K562 (cell line): ENCODE measurements at regions not wholly inside any gene's neighbourhood (a gene's known extent, or its start where the extent isn't known, plus 50 kb on each side); places are given as distances from the start of the nearest gene placed in this dataset.

Source experiments
- ATAC-seq: fragments of 200-7000 bp; cut with Tn5 transposase; 3 replicates; pipeline ENCODE4 v1.9.1; 2020; ENCODE audit warnings: moderate library complexity
- BruUV-seq: library from RNA; stranded (reverse); fragments of 400-500 nt; replicated peaks from 2 replicates; lab custom pipeline; 2021; lab: Mats Ljungman, UMichigan
- CTCF ChIA-PET: fragments of 300-600 bp; formaldehyde crosslinking; extraction: SDS; loops from one replicate; lab custom pipeline; 2021; ENCODE audit warnings: low intra/inter-chr PET ratio; lab: Yijun Ruan, JAX
- POLR2A ChIA-PET: fragments of 300-600, 350-650 bp; sonication (Branson Sonifier 250); formaldehyde crosslinking; extraction: SDS; loops from one replicate; lab custom pipeline; 2021; ENCODE audit warnings: antibody characterized with exemption, inconsistent platforms; lab: Yijun Ruan, JAX
- DNase-seq, 4 experiments: peaks; one replicate each; pipeline versions ENCODE4 v3.0.0 to v3.0.0-alpha.2; 2011 to 2018; ENCODE audit warnings: low spot score in 3 of 4, mixed read lengths in 3 of 4; ENCODE audit errors: extremely low read depth in 1 of 4
- FAIRE-seq: peaks from 2 replicates; lab custom pipeline; 2011; peaks lifted over from hg19 to GRCh38; lab: Jason Lieb, UNC
- H2AFZ ChIP-seq: 2 replicates; pipeline ENCODE4 v1.6.0; 2011; ENCODE audit warnings: low read depth, low read length, control low read depth, inconsistent platforms
- H3K27ac ChIP-seq: fragments of 200-600 bp; 3 replicates; pipeline ENCODE4 v1.8.0; 2011; ENCODE audit warnings: low read depth, mild to moderate bottlenecking, control low read depth, inconsistent platforms, low read length, moderate library complexity, mixed read lengths; ENCODE audit errors: extremely low read depth
- H3K27me3 ChIP-seq, 2 experiments: fragments of 300-600 bp in 1 of 2; 2 replicates in 1 of 2; 3 replicates in 1 of 2; pipeline versions ENCODE4 v1.6.0 to v1.8.0; 2011; ENCODE audit warnings: inconsistent platforms in 2 of 2, low read length in 2 of 2, mild to moderate bottlenecking in 1 of 2, mixed read lengths in 1 of 2, moderate library complexity in 1 of 2; ENCODE audit not compliant: control insufficient read depth in 2 of 2, insufficient read depth in 2 of 2
- H3K36me3 ChIP-seq: fragments of 300-600 bp; 3 replicates; pipeline ENCODE4 v1.8.0; 2011; ENCODE audit warnings: mild to moderate bottlenecking, low read length, inconsistent platforms; ENCODE audit not compliant: control insufficient read depth, insufficient read depth
- H3K4me1 ChIP-seq, 2 experiments: fragments of 200-600 bp in 1 of 2; replicated peaks in 1 of 2; 2 replicates in 1 of 2; 3 replicates in 1 of 2; pipeline versions ENCODE4 v1.5.1 to v1.8.0; 2011; ENCODE audit warnings: inconsistent platforms in 2 of 2, low read length in 2 of 2, mild to moderate bottlenecking in 1 of 2, mixed read lengths in 1 of 2, moderate library complexity in 1 of 2; ENCODE audit not compliant: control insufficient read depth in 2 of 2, insufficient read depth in 2 of 2
- H3K4me2 ChIP-seq: 2 replicates; pipeline ENCODE4 v1.6.1; 2011; ENCODE audit warnings: low read length, control low read depth, inconsistent platforms, mixed read lengths; ENCODE audit not compliant: insufficient read depth
- H3K4me3 ChIP-seq: fragments of 200-600 bp; sonication (generic), shearing (Covaris generic); 2 replicates; pipeline ENCODE4 v1.5.1; 2016; ENCODE audit warnings: control low read depth, inconsistent platforms
- H3K79me2 ChIP-seq: fragments of 200-600 bp; 3 replicates; pipeline ENCODE4 v1.8.0; 2011; ENCODE audit warnings: low read length, inconsistent platforms; ENCODE audit not compliant: control insufficient read depth, insufficient read depth
- H3K9ac ChIP-seq, 2 experiments: 2 replicates each; pipeline versions ENCODE4 v1.6.0 to v1.6.1; 2011; ENCODE audit warnings: low read depth in 2 of 2, low read length in 2 of 2, control low read depth in 1 of 2, inconsistent platforms in 1 of 2, mild to moderate bottlenecking in 1 of 2, mixed read lengths in 1 of 2; ENCODE audit not compliant: insufficient read depth in 1 of 2
- H3K9me1 ChIP-seq: one replicate; pipeline ENCODE4 v1.6.0; 2011; ENCODE audit warnings: inconsistent platforms, mild to moderate bottlenecking, low read length, moderate library complexity; ENCODE audit not compliant: control insufficient read depth, insufficient read depth
- H3K9me3 ChIP-seq: replicated peaks from 2 replicates; pipeline ENCODE4 v1.5.1; 2011; ENCODE audit warnings: low read depth, low read length, inconsistent platforms; ENCODE audit not compliant: control insufficient read depth, insufficient read depth
- H4K20me1 ChIP-seq: replicated peaks from 2 replicates; pipeline ENCODE4 v1.6.1; 2011; ENCODE audit warnings: low read length, inconsistent platforms, mixed read lengths; ENCODE audit not compliant: control insufficient read depth, insufficient read depth
- BMI1 ChIP-seq: fragments of 150-350 bp; IDR thresholded peaks from 2 replicates; pipeline ENCODE4 v1.6.1; 2014; ENCODE audit warnings: low read length
- CREB1 ChIP-seq, 2 experiments: sonication (generic) in 1 of 2; formaldehyde crosslinking in 1 of 2; IDR thresholded peaks; 2 replicates each; pipeline versions ENCODE4 v1.6.1 to v1.8.0; 2012 to 2022; ENCODE audit warnings: inconsistent platforms in 1 of 2, mild to moderate bottlenecking in 1 of 2, missing genetic modification reagents in 1 of 2, moderate library complexity in 1 of 2
- DACH1 ChIP-seq: fragments of 450-650 bp; IDR thresholded peaks from 2 replicates; pipeline ENCODE4 v1.6.1; 2018; ENCODE audit not compliant: partially characterized antibody
- FOSL1 ChIP-seq: fragments of 200-800 bp; sonication (Bioruptor generic); conservative IDR thresholded peaks from 2 replicates; pipeline ENCODE4 v1.6.1; 2016; ENCODE audit warnings: missing genetic modification characterization, missing compliant biosample characterization
- HDAC8 ChIP-seq: fragments of 450-650 bp; IDR thresholded peaks from 2 replicates; pipeline ENCODE4 v1.6.1; 2016; ENCODE audit warnings: mild to moderate bottlenecking, missing genetic modification characterization, moderate library complexity, missing compliant biosample characterization
- MEIS2 ChIP-seq: fragments of 450-650 bp; IDR thresholded peaks from 2 replicates; pipeline ENCODE4 v1.6.1; 2014; ENCODE audit warnings: mild to moderate bottlenecking; ENCODE audit not compliant: partially characterized antibody
- MYNN ChIP-seq, 2 experiments: sonication (generic); formaldehyde crosslinking in 1 of 2; IDR thresholded peaks; 2 replicates each; pipeline versions ENCODE4 v1.5.0 to v1.6.1; 2016 to 2020; ENCODE audit warnings: antibody characterized with exemption in 1 of 2, missing genetic modification reagents in 1 of 2
- NBN ChIP-seq: fragments of 450-650 bp; IDR thresholded peaks from 2 replicates; pipeline ENCODE4 v1.6.1; 2016; ENCODE audit warnings: low read depth, mild to moderate bottlenecking
- RB1 ChIP-seq: fragments of 450-650 bp; IDR thresholded peaks from 2 replicates; pipeline ENCODE4 v1.6.1; 2017; ENCODE audit warnings: low read depth, mild to moderate bottlenecking
- SPI1 ChIP-seq: IDR thresholded peaks from 2 replicates; pipeline ENCODE4 v1.6.1; 2011; ENCODE audit warnings: low read depth, low read length, control low read depth, borderline replicate concordance
- TBL1XR1 ChIP-seq, 2 experiments: IDR thresholded peaks; 2 replicates each; pipeline ENCODE4 v1.6.1; 2012; ENCODE audit warnings: improper control_type of control experiment in 2 of 2, low read length in 2 of 2, mild to moderate bottlenecking in 1 of 2
- U2AF1 ChIP-seq: fragments of 200-400 bp; formaldehyde crosslinking; optimal IDR thresholded peaks from 2 replicates; pipeline ENCODE3; 2017; ENCODE audit warnings: mild to moderate bottlenecking, low read depth, low read length, moderate library complexity
- YY1 ChIP-seq, 3 experiments: IDR thresholded peaks; 2 replicates each; pipeline ENCODE4 v1.6.1; 2011; ENCODE audit warnings: low read length in 2 of 3, mild to moderate bottlenecking in 2 of 3, moderate library complexity in 2 of 3, borderline replicate concordance in 1 of 3, control low read depth in 1 of 3, low read depth in 1 of 3; ENCODE audit not compliant: insufficient read depth in 3 of 3, insufficient replicate concordance in 2 of 3, control insufficient read depth in 1 of 3, insufficient read length in 1 of 3; ENCODE audit errors: extremely low read depth in 1 of 3
- ZNF197 ChIP-seq: fragments of 200-800 bp; sonication (Bioruptor generic); IDR thresholded peaks from 2 replicates; pipeline ENCODE4 v1.6.1; 2016; ENCODE audit warnings: low read depth, missing genetic modification characterization, missing compliant biosample characterization
- ZNF232 ChIP-seq: sonication (generic); formaldehyde crosslinking; IDR thresholded peaks from 2 replicates; pipeline ENCODE4 v1.8.0; 2022; ENCODE audit warnings: mild to moderate bottlenecking, missing genetic modification reagents
- ZNF644 ChIP-seq: fragments of 200-800 bp; sonication (Bioruptor generic); IDR thresholded peaks from 2 replicates; pipeline ENCODE4 v1.6.1; 2016; ENCODE audit warnings: low read depth, missing genetic modification characterization, missing compliant biosample characterization
- ZNF778 ChIP-seq: fragments of 450-650 bp; formaldehyde crosslinking; IDR thresholded peaks from 2 replicates; pipeline ENCODE4 v1.4.0; 2020; ENCODE audit warnings: mild to moderate bottlenecking, moderate library complexity
- in situ Hi-C: fragments of 300-500 bp; cut with MboI; formaldehyde crosslinking; loops from 4 replicates; pipeline ENCODE4 v1.15.0; 2018; ENCODE audit warnings: inconsistent platforms, mixed read lengths
- intact Hi-C: fragments of 100-400 bp; cut with micrococcal nuclease; formaldehyde crosslinking; loops from 2 replicates; pipeline ENCODE4 v1.14.2; 2022
- TF ChIP-seq, protein P1 (sequence below): fragments of 200-800 bp; sonication (Bioruptor generic); IDR thresholded peaks from 2 replicates; pipeline ENCODE4 v1.6.1; 2017; ENCODE audit warnings: missing genetic modification characterization, missing compliant biosample characterization
- TF ChIP-seq, protein P2 (sequence below): fragments of 250-450 bp; sonication (Bioruptor Pico); IDR thresholded peaks from 2 replicates; pipeline ENCODE4 v1.8.0; 2022; ENCODE audit warnings: moderate library complexity, mild to moderate bottlenecking, inconsistent platforms
- TF ChIP-seq, protein P3 (sequence below): sonication (generic); formaldehyde crosslinking; IDR thresholded peaks from 2 replicates; pipeline ENCODE4 v1.4.0; 2020; ENCODE audit warnings: mild to moderate bottlenecking, missing genetic modification reagents

DNA sequence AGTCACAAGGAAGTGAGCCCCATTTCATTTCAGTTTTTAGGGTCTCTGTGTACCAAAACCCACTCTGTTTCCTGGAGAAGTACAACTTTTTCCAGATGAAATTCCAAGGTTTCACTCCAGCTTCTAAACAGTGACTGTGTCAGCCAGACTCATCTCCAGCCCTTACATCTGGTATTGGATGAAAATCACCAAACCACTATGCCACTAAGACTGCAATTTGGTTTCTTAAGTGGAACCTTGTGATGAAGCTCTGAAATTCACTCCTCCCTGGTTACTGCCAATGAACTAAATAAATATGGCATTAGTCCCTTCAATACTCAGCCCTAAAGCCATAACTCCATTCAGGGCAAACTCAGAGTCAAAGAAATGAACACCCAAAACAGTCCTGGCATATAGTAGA is 211.2 kb upstream of the DAPK1 start:
- ChIA-PET POLR2A (no interaction called here), CTCF (no interaction called here)
- Histone ChIP-seq H3K4me3 (no peak overlapping the region), H3K27ac (no peak overlapping the region), H3K9me1 (no peaks in the 10 kb centered on the region), H4K20me1 (no peaks in the 10 kb centered on the region), H3K4me2 (no peak overlapping the region), H3K36me3 (no peaks in the 10 kb centered on the region), H3K79me2 (no peaks in the 10 kb centered on the region), H3K27me3 (no peaks in the 10 kb centered on the region), H3K9ac (no peak overlapping the region), H3K9me3 (no peaks in the 10 kb centered on the region), H3K4me1 (no peaks in the 10 kb centered on the region), H2AFZ (no peak overlapping the region)
- in situ Hi-C loops (no loop called here), intact Hi-C loops (no loop called here)
- no TSS peak for BruUV-seq
- DNase-seq (no peak), ATAC-seq (no peak), FAIRE-seq (no peak)
- TF ChIP-seq RB1 (no peak), MEIS2 (no peak), TBL1XR1 (IDR thresholded peaks at IDR 0.05; ENCODE audit: low read length in 2 of 2) (no peak), NBN (no peak), ZNF232 (no peak), ZNF778 (CRISPR knock-in tag) (no peak), MYNN (IDR thresholded peaks at IDR 0.05) (no peak), MYNN (CRISPR knock-in tag; IDR thresholded peaks at IDR 0.05) (no peak), U2AF1 (no peak), BMI1 (no peak), ZNF644 (no peak), SPI1 (no peak), YY1 (IDR thresholded peaks at IDR 0.05; ENCODE audit: borderline replicate concordance in 1 of 3, control insufficient read depth in 1 of 3, extremely low read depth in 1 of 3, insufficient read depth in 3 of 3, insufficient read length in 1 of 3, insufficient replicate concordance in 2 of 3, low read depth in 1 of 3, low read length in 2 of 3) (no peak), DACH1 (no peak), CREB1 (IDR thresholded peaks at IDR 0.05) (no peak), CREB1 (CRISPR knock-in tag; IDR thresholded peaks at IDR 0.05) (no peak), HDAC8 (tag) (no peak), ZNF197 (no peak), FOSL1 (tag) (no peak)
- TF ChIP-seq, protein P1, sequence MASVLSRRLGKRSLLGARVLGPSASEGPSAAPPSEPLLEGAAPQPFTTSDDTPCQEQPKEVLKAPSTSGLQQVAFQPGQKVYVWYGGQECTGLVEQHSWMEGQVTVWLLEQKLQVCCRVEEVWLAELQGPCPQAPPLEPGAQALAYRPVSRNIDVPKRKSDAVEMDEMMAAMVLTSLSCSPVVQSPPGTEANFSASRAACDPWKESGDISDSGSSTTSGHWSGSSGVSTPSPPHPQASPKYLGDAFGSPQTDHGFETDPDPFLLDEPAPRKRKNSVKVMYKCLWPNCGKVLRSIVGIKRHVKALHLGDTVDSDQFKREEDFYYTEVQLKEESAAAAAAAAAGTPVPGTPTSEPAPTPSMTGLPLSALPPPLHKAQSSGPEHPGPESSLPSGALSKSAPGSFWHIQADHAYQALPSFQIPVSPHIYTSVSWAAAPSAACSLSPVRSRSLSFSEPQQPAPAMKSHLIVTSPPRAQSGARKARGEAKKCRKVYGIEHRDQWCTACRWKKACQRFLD (CRISPR knock-in tag), result no peak
- TF ChIP-seq, protein P2, sequence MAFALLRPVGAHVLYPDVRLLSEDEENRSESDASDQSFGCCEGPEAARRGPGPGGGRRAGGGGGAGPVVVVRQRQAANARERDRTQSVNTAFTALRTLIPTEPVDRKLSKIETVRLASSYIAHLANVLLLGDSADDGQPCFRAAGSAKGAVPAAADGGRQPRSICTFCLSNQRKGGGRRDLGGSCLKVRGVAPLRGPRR (CRISPR knock-in tag), result no peak
- TF ChIP-seq, protein P3, sequence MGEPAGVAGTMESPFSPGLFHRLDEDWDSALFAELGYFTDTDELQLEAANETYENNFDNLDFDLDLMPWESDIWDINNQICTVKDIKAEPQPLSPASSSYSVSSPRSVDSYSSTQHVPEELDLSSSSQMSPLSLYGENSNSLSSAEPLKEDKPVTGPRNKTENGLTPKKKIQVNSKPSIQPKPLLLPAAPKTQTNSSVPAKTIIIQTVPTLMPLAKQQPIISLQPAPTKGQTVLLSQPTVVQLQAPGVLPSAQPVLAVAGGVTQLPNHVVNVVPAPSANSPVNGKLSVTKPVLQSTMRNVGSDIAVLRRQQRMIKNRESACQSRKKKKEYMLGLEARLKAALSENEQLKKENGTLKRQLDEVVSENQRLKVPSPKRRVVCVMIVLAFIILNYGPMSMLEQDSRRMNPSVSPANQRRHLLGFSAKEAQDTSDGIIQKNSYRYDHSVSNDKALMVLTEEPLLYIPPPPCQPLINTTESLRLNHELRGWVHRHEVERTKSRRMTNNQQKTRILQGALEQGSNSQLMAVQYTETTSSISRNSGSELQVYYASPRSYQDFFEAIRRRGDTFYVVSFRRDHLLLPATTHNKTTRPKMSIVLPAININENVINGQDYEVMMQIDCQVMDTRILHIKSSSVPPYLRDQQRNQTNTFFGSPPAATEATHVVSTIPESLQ (CRISPR knock-in tag), result no peak
